ENCODE measurements at regions not wholly inside any gene's neighbourhood (a gene's known extent, or its start where the extent isn't known, plus 50 kb on each side); places are given as distances from the start of the nearest gene placed in this dataset.

DNA sequence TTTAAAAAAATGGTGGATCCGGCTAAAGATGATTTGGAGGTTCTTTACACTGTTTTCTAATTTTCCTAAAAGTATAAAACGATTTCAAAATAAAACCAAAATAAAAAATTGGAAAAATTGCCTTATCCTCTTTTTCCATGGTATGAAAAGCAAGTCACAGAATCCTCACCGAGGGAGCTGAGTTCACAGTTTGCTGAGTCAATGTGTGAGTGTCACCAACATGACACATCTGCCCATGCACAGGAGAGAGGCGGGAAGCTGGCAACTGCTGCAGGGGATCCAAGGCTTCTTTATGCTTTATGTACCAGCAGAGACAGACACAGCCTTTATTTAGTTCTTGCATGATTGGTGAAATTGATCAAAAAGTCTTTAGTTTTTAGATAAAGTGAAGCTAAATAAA lies 157.8 kb downstream of the TNFSF13B start:
- Histone ChIP-seq H3K9me2 (replicated peaks; ENCODE audit: insufficient read depth, low read length) (no peaks in the 10 kb centered on the region), H3K4me1 (ENCODE audit: low read length) (no peaks in the 10 kb centered on the region), H3K9ac (ENCODE audit: low read length) (no peak overlapping the region), H3K4me3 (ENCODE audit: low read length) (no peak overlapping the region), H3K36me3 (replicated peaks; ENCODE audit: insufficient read depth, low read length) (no peaks in the 10 kb centered on the region), H2AFZ (ENCODE audit: low read length) (no peak overlapping the region), H3K27me3 (replicated peaks; ENCODE audit: insufficient read depth, low read length) (no peaks in the 10 kb centered on the region), H3F3A (ENCODE audit: insufficient read depth, low read length) (no peaks in the 10 kb centered on the region), H3K27ac (ENCODE audit: low read length) (no peak overlapping the region), H3K4me2 (ENCODE audit: low read depth, low read length) (no peak overlapping the region), H4K20me1 (ENCODE audit: insufficient read depth, low read length) (no peaks in the 10 kb centered on the region), H3K9me3 (replicated peaks; ENCODE audit: insufficient read depth, low read length) (no peaks in the 10 kb centered on the region), H3K79me2 (ENCODE audit: low read length) (no peaks in the 10 kb centered on the region)
- DNase-seq = no peak
- TF ChIP-seq, protein P1, sequence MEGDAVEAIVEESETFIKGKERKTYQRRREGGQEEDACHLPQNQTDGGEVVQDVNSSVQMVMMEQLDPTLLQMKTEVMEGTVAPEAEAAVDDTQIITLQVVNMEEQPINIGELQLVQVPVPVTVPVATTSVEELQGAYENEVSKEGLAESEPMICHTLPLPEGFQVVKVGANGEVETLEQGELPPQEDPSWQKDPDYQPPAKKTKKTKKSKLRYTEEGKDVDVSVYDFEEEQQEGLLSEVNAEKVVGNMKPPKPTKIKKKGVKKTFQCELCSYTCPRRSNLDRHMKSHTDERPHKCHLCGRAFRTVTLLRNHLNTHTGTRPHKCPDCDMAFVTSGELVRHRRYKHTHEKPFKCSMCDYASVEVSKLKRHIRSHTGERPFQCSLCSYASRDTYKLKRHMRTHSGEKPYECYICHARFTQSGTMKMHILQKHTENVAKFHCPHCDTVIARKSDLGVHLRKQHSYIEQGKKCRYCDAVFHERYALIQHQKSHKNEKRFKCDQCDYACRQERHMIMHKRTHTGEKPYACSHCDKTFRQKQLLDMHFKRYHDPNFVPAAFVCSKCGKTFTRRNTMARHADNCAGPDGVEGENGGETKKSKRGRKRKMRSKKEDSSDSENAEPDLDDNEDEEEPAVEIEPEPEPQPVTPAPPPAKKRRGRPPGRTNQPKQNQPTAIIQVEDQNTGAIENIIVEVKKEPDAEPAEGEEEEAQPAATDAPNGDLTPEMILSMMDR (IDR thresholded peaks at IDR 0.05; ENCODE audit: low read length) = no peak
- no peak for TF ChIP-seq EZH2phosphoT487 (IDR thresholded peaks at IDR 0.05; ENCODE audit: low read length)
- TF ChIP-seq EZH2 (optimal IDR thresholded peaks at IDR 0.05; ENCODE audit: low read depth, low read length) = no peak

DNA sequence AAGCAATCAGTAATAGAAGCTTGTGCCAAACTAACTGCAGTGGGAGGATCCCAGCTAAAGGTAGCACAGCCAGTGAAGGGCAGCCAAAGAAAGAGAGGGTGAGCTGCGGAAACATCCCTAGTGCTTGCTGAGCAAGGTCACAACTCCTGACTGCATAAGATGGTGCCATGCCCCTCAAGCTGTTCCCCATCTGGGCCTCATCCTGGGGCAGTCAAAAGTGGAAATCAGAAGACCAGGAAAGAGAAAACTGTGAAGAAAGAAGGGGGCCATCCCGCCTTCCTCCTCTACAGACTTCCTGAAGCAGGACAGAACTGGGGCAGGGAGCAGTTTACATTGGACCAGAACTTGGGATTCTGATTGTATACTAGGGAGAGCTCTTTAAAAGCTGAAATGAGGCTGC lies 159.2 kb downstream of the TNFSF13B start:
- Histone ChIP-seq H3K9ac (ENCODE audit: low read length) (no peak overlapping the region), H3K36me3 (replicated peaks; ENCODE audit: insufficient read depth, low read length) (no peaks in the 10 kb centered on the region), H3K27ac (ENCODE audit: low read length) (no peak overlapping the region), H3K4me3 (ENCODE audit: low read length) (no peak overlapping the region), H4K20me1 (ENCODE audit: insufficient read depth, low read length) (no peaks in the 10 kb centered on the region), H3K9me3 (replicated peaks; ENCODE audit: insufficient read depth, low read length) (no peaks in the 10 kb centered on the region), H3K27me3 (replicated peaks; ENCODE audit: insufficient read depth, low read length) (no peaks in the 10 kb centered on the region), H3F3A (ENCODE audit: insufficient read depth, low read length) (no peaks in the 10 kb centered on the region), H2AFZ (ENCODE audit: low read length) (no peak overlapping the region), H3K79me2 (ENCODE audit: low read length) (no peaks in the 10 kb centered on the region), H3K4me2 (ENCODE audit: low read depth, low read length) (no peak overlapping the region), H3K4me1 (ENCODE audit: low read length) (no peaks in the 10 kb centered on the region), H3K9me2 (replicated peaks; ENCODE audit: insufficient read depth, low read length) (no peaks in the 10 kb centered on the region)
- TF ChIP-seq, protein P1 (IDR thresholded peaks at IDR 0.05; ENCODE audit: low read length) = no peak
- TF ChIP-seq EZH2phosphoT487 (IDR thresholded peaks at IDR 0.05; ENCODE audit: low read length) = no peak
- TF ChIP-seq EZH2 (optimal IDR thresholded peaks at IDR 0.05; ENCODE audit: low read depth, low read length) = no peak
- DNase-seq = no peak

DNA sequence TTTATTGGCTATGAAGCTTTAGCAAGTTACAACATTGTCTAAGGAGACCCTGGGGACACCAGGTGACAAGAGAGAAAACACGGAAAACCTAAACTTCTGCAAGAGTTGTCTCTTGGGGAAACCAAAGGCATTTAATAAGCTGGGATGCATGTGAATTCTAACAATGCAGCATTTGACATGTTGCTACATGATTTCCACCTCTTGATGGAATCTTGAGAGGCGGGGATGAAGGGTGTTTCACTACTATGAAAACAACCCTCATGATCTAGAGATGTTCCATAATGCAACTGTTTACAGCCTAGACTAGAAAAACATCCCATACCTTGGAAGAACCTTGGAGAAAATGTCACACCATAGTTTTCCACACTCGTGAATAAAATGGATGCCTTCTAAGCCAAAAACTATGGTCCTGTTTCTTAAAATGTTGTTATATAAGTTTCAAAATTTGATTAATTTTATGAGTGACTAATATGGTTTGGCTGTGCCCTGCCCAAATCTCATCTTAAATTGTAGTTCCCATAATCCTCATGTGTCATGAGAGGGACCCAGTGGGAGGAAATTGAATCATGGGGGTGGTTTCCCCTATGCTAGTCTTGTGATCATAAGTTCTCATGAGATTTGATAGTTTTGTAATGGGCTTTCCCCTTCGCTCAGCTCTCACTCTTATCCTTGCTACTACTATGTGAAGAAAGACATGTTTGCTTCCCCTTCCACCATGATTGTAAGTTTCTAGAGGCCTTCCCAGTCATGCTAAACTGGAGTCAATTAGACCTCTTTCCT lies 164.6 kb downstream of the TNFSF13B start:
- H3K27me3 ChIP-seq (replicated peaks; ENCODE audit: insufficient read depth, low read length) = no peaks in the 10 kb centered on the region
- no peak overlapping the region for H3K4me3 ChIP-seq (ENCODE audit: low read length)
- no peaks in the 10 kb centered on the region for H3K4me1 ChIP-seq (ENCODE audit: low read length)
- H3K4me2 ChIP-seq (ENCODE audit: low read depth, low read length) = no peak overlapping the region
- no peaks in the 10 kb centered on the region for H4K20me1 ChIP-seq (ENCODE audit: insufficient read depth, low read length)
- H3K27ac ChIP-seq (ENCODE audit: low read length) = no peak overlapping the region
- no peak for DNase-seq
- H3K9ac ChIP-seq (ENCODE audit: low read length) = no peak overlapping the region
- no peaks in the 10 kb centered on the region for H3F3A ChIP-seq (ENCODE audit: insufficient read depth, low read length)
- no peaks in the 10 kb centered on the region for H3K9me2 ChIP-seq (replicated peaks; ENCODE audit: insufficient read depth, low read length)
- no peak overlapping the region for H2AFZ ChIP-seq (ENCODE audit: low read length)
- no peaks in the 10 kb centered on the region for H3K36me3 ChIP-seq (replicated peaks; ENCODE audit: insufficient read depth, low read length)
- TF ChIP-seq EZH2phosphoT487 (IDR thresholded peaks at IDR 0.05; ENCODE audit: low read length) = no peak
- no peak for TF ChIP-seq EZH2 (optimal IDR thresholded peaks at IDR 0.05; ENCODE audit: low read depth, low read length)
- TF ChIP-seq, protein P1 (IDR thresholded peaks at IDR 0.05; ENCODE audit: low read length) = no peak
- no peaks in the 10 kb centered on the region for H3K9me3 ChIP-seq (replicated peaks; ENCODE audit: insufficient read depth, low read length)
- H3K79me2 ChIP-seq (ENCODE audit: low read length) = no peaks in the 10 kb centered on the region

Measured in MM.1S (cell line).